HG02970 (cell line): ENCODE measurements at regions not wholly inside any gene's neighbourhood (a gene's known extent, or its start where the extent isn't known, plus 50 kb on each side); places are given as distances from the start of the nearest gene placed in this dataset.

ENCODE experiments used
- ATAC-seq: cut with Tn5 transposase; IDR thresholded peaks from one replicate; pipeline ENCODE4 v1.9.1; 2021; ENCODE audit warnings: mild to moderate bottlenecking, moderate library complexity, moderate number of reproducible peaks; ENCODE audit not compliant: unreplicated experiment, low FRiP score

- ATAC-seq, result no peak
These were observed 150.4 kb upstream of the GAREM1 start for GRCh38 chr18:32621034-32621433.

GRCh38 chr18:32618546-32618945, 147.9 kb upstream of the GAREM1 start:
- ATAC-seq, result no peak

- no peak for ATAC-seq
These were observed 143.1 kb upstream of the GAREM1 start for GRCh38 chr18:32613821-32614220.

GRCh38 chr18:32612651-32613050, 142.0 kb upstream of the GAREM1 start:
- ATAC-seq, result no peak

DNA sequence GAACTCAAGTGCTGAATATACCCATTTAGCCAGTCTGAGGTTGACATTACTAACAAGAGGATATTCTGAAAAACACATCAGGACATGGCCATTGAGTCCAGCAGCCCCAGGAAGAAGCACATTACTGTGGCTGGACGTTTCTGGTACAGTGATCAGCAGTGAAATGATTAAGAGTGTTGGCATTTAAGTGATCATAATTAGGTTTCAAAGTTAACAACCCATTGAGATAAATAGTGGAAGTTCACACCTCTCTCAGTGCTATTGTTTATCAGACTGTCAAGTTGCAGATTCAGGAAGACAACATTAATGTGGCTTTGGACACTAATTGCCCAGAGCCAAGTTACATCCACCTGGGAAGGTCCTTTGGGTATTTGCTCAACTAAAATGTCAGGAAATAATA, 139.5 kb upstream of the GAREM1 start:
- ATAC-seq, result no peak

DNA sequence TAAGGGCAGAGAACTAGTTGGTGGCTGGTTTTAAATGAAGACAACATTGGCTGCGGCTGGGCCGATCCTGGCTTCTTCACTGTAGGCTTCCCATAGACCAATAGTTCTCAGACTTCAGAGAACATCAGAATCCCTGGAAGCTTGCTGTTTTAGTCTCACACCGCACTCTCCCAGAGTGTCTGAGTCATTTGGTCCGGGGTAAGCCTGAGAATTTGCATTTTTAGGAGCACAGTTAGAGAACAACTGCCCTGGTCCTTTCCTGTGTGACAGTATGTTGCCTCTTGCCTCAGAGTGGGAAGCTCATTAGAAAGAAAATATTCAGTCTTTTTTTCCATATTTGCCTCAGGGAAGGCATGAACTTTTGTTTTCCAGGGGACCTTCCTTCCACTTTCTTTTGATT, 137.1 kb upstream of the GAREM1 start:
- no peak for ATAC-seq

DNA sequence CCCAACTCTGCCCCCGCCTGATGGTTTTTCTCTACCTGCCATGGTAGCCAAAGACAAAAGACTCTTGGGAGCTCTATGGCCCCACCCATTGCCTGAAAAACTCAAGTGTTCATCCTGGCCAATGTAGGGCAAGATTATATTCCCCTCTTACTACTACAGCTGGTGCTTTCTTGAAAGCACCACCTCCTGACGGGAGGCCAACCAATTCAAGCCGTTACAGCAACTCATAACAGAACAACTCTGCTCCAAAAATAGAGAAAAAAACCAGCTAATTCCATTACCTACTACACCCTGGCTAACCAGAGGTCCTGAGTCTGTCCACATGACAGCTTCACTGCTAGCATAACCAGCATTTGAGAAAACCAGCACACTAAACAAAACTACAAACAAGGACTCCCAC, 127.5 kb upstream of the GAREM1 start:
- no peak for ATAC-seq

DNA sequence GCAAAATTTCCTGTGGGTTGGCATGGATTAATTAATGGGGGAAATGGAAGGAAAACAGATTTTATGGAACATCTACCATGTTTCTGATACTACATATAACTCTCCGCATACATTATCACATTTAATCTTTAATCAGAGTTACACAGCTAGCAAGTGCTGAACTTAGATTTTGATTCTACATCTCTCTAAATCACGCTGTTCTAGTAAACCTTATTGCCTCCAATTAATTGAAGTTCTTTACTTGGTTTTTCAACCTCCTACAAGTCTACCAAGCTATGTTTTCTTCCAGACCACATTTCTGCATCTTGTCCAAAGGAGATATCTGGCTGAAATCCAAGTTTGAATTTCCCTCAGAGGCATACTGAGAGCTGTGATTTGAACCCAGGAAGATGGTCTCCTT, 125.8 kb upstream of the GAREM1 start:
- no peak for ATAC-seq

DNA sequence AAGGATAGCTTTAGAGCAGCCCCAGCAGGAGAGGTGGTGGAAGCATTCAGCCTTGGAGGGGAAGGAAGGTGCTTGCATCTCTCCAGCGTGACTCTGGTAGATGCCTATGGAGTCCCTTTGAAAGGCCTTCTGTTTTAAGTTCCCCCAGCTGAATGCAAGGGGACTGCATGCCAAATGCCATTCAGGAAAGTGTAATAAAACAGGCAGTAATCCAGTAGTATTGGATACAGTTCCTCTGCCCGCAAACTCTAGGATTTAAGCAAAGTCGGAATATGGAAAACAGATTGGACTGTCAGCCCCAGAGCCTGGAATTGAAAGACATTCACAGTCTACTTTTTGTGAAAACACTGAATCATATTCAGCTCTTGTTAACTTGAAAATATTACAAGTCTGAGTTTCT, 125.2 kb upstream of the GAREM1 start:
- no peak for ATAC-seq

DNA sequence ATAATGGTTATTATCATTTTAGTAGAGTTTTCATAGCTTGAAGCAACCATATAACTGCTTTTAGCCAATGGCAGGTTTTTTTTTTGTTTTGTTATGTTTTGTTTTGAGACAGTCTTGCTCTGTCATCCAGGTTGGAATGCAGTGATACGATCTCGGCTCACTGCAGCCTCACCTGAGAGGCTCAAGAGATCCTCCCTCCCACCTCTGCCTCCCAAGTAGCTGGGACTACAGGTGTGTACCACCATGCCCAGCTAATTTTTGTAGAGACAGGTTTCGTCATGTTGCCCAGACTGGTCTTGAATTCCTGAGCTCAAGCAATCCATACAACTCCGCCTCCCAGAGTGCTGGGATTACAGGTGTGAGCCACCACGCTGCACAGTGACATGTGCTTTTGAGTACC, 117.5 kb upstream of the GAREM1 start:
- no peak for ATAC-seq

DNA sequence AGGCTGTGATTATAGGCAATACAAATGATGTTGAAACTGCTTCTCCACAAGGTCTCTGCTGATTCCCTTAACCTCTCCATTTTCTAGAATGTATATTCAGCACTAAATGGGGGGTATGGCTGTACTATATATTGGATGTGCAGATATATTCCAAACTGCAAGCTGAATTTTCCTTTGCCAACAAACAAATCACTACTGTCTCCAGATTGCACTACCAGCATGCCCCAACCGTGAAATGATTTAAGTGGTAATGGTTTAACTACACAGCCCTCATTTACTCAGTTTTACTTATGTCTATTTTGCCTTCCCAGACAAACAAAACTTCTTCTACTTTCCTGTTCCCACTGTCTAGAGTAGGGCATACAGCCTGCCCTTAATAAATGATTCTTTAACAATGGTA, 112.7 kb upstream of the GAREM1 start:
- no peak for ATAC-seq

- ATAC-seq, result no peak
These were observed 111.8 kb upstream of the GAREM1 start for GRCh38 chr18:32582455-32582854.

GRCh38 chr18:32577561-32577960, 106.9 kb upstream of the GAREM1 start:
- ATAC-seq, result no peak

DNA sequence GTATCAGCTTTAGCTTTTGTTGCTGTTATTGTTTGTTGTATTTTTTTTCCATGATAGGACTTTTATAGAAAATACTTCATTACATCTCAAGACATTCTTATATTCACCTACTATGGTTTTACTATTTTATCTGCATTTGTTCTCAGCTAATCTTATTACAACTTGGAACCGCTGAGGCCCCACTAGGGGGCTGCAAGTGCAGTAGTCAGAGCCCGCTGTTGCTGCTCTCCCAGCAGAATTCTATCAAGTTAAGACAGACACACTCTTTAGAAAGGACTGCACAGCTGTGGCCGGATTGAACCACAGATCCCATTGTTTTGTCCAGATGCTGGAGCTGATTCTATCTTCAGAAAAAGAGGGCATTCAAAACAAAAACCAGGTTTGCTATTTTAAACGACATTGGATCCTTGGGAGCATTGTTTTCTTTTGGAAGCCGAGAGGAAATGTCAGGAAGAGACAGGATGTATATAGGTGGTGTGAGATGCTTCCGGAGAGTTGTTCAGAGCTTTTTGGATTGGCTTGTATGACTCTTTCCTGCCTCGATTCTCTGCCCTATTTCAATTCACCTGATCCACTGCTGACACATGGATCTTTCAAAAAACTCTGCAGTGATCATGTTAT, 105.7 kb upstream of the GAREM1 start:
- ATAC-seq, result no peak

DNA sequence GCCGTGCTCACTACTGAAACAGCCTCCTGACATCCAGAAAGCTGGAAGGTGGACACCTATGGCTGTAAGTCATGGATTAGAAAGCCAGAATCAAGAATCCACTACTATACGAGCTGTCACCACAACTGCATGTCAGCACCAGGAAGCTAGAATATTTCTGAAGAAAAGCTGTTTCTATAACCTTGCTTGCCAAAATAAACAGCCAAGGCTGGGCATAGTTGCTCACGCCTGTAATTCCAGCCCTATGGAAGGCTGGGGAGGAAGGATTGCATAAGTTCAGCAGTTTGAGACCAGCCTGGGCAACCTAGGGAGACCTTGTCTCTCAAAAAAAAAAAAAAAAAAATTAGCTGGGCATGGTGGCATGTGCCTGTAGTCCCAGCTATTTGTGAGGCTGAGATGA, 96.3 kb upstream of the GAREM1 start:
- ATAC-seq, result no peak

DNA sequence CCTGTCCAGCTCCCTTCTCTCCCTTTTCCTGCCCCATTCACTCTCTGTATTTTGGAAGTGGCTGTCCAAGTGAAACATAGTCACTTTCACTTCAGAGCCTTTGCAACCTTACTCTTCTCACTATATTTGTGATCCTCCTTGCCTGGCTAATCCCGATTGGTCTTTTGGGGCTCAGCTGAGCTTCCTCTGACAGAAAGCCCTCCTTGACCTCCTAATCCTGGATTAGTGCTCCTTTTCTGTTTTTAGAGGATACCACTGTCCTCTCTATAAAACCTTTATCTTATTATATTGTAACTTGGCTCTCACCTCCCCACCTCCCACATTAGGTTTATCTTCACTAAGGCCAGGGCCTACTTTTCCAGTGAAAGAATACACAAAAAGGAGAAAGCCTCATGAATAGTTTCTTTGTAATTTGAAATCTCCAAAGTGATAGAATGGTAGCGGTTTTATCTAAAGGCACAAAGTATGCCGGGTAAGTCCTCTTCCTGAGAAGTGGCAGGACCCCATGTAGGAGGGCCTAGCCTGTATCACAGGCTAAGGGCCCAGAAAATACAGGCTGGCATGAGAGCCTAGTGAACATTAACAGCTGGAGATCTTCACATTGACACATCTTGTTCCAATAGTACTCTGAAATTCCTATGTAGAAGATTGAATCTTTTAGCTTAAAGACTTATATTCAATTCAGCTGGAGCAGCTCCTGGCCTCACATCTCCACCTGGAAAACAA, 83.1 kb upstream of the GAREM1 start:
- ATAC-seq, result no peak

GRCh38 chr18:32553174-32553573, 82.5 kb upstream of the GAREM1 start:
- ATAC-seq, result no peak

DNA sequence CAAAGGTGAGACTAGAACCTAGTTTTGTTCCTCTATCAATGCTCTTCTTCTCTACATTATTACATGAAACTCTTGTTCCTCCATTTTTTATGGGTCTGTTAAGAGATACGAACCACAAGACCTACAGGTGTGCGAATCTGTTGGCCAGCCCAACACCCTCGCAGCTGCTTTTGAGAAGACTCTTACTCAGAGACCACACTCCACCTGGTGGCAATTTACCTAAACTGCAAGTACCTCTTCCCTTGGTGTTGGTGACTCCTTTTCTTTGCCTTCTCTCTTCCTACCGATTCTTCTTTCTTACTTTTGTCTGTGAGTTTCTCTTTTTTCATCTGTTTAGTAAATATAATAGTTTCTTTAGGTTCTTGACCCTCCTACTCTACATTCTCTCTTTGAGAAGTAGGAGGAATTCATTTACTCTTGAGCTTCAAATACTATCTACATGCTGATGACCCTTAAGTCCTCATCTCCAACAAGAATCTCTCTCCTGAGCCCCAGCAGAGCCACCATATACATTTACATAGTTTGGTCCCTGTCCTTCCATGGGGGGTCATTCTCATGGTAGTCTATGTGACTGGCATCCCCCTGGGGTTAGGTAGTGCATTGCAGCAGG, 81.8 kb upstream of the GAREM1 start:
- ATAC-seq, result no peak

GRCh38 chr18:32550963-32551362, 80.3 kb upstream of the GAREM1 start:
- ATAC-seq, result no peak

- peak; percentile 72 for ATAC-seq
These were observed 78.8 kb upstream of the GAREM1 start for GRCh38 chr18:32549248-32550110.

DNA sequence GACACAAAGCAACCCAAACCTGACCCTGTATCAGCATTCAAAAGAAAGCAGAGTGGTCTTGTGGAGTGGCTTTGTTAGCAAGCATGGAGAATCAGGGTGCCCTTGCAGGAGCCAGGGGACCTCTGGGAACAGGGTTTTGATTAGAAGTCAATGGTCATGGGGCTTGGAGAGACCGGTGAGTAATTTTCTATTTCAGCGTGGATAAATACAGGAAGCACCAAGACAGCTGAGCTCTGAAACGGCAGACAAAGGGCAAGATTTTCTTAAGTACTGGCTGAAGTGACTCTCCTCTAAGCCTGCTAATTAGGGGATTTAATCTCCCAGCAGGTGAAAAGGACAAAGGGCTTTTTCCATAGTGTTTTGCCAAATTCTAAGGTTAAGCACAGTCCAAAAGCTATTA, 78.0 kb upstream of the GAREM1 start:
- ATAC-seq, result no peak
